Osteoblast (primary cell): ENCODE measurements at regions not wholly inside any gene's neighbourhood (a gene's known extent, or its start where the extent isn't known, plus 50 kb on each side); places are given as distances from the start of the nearest gene placed in this dataset.

Experiments
- DNase-seq: peaks from one replicate; pipeline ENCODE4 v3.0.0; 2011; ENCODE audit warnings: low spot score, mixed read lengths; ENCODE audit not compliant: insufficient read length; ENCODE audit errors: missing footprints
- H2AFZ ChIP-seq: 2 replicates; pipeline ENCODE4 v1.6.0; 2011; ENCODE audit warnings: mild to moderate bottlenecking, low read length
- H3K27ac ChIP-seq: 2 replicates; pipeline ENCODE4 v1.5.1; 2011; ENCODE audit warnings: mild to moderate bottlenecking, low read depth, low read length, moderate library complexity
- H3K27me3 ChIP-seq: 2 replicates; pipeline ENCODE4 v1.6.0; 2012; ENCODE audit warnings: mild to moderate bottlenecking, control low read depth, inconsistent platforms, low read length, moderate library complexity; ENCODE audit not compliant: insufficient read depth
- H3K36me3 ChIP-seq: 2 replicates; pipeline ENCODE4 v1.5.1; 2011; ENCODE audit warnings: mild to moderate bottlenecking, low read length, control low read depth, moderate library complexity; ENCODE audit not compliant: insufficient read depth
- H3K4me1 ChIP-seq: 2 replicates; pipeline ENCODE4 v1.5.1; 2011; ENCODE audit warnings: mild to moderate bottlenecking, low read length, control low read depth, moderate library complexity; ENCODE audit not compliant: insufficient read depth
- H3K4me2 ChIP-seq: 2 replicates; pipeline ENCODE4 v1.6.0; 2011; ENCODE audit warnings: mild to moderate bottlenecking, low read length; ENCODE audit not compliant: insufficient read depth
- H3K4me3 ChIP-seq: fragments of 200-600 bp; sonication (generic); 3 replicates; pipeline ENCODE4 v1.5.1; 2012; ENCODE audit warnings: mild to moderate bottlenecking, low read length, inconsistent platforms; ENCODE audit not compliant: insufficient read depth
- H3K79me2 ChIP-seq: 2 replicates; pipeline ENCODE4 v1.6.0; 2012; ENCODE audit warnings: mild to moderate bottlenecking, low read length, control low read depth, inconsistent platforms; ENCODE audit not compliant: insufficient read depth
- H3K9me3 ChIP-seq: 2 replicates; pipeline ENCODE4 v1.5.1; 2011; ENCODE audit warnings: low read depth, low read length, control low read depth
- H4K20me1 ChIP-seq: 2 replicates; pipeline ENCODE4 v1.6.0; 2012; ENCODE audit warnings: mild to moderate bottlenecking, low read length, control low read depth; ENCODE audit not compliant: insufficient read depth
- TF ChIP-seq, protein P1 (sequence below): IDR thresholded peaks from 2 replicates; pipeline ENCODE4 v1.5.1; 2011; ENCODE audit warnings: mild to moderate bottlenecking, low read depth, low read length, moderate library complexity; ENCODE audit errors: extremely low read depth

- no peak overlapping the region for H3K4me2 ChIP-seq
- H3K4me3 ChIP-seq, result no peak overlapping the region
- H3K79me2 ChIP-seq, result no peaks in the 10 kb centered on the region
- H3K36me3 ChIP-seq, result no peaks in the 10 kb centered on the region
- H3K27me3 ChIP-seq, result no peaks in the 10 kb centered on the region
- TF ChIP-seq, protein P1, sequence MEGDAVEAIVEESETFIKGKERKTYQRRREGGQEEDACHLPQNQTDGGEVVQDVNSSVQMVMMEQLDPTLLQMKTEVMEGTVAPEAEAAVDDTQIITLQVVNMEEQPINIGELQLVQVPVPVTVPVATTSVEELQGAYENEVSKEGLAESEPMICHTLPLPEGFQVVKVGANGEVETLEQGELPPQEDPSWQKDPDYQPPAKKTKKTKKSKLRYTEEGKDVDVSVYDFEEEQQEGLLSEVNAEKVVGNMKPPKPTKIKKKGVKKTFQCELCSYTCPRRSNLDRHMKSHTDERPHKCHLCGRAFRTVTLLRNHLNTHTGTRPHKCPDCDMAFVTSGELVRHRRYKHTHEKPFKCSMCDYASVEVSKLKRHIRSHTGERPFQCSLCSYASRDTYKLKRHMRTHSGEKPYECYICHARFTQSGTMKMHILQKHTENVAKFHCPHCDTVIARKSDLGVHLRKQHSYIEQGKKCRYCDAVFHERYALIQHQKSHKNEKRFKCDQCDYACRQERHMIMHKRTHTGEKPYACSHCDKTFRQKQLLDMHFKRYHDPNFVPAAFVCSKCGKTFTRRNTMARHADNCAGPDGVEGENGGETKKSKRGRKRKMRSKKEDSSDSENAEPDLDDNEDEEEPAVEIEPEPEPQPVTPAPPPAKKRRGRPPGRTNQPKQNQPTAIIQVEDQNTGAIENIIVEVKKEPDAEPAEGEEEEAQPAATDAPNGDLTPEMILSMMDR, result no peak
- H3K27ac ChIP-seq, result no peak overlapping the region
- H3K9me3 ChIP-seq, result no peaks in the 10 kb centered on the region
- H2AFZ ChIP-seq, result no peak overlapping the region
- DNase-seq, result no peak
- H3K4me1 ChIP-seq, result no peaks in the 10 kb centered on the region
- no peaks in the 10 kb centered on the region for H4K20me1 ChIP-seq
These were observed 249.5 kb downstream of the GPM6A start for GRCh38 chr4:175562542-175562941.
